MCF 10A (cell line): ENCODE measurements at regions not wholly inside any gene's neighbourhood (a gene's known extent, or its start where the extent isn't known, plus 50 kb on each side); places are given as distances from the start of the nearest gene placed in this dataset.
"Not testable (repeated sequence)": the region's sequence is repeated elsewhere in the genome, so short reads cannot be mapped to it uniquely, and the experiment has no call there.

ENCODE experiments used
- BruUV-seq: library from RNA; stranded (reverse); fragments of 400-500 nt; replicated peaks from 2 replicates; lab custom pipeline; 2021; lab: Mats Ljungman, UMichigan
- CTCF ChIA-PET: fragments of 300-600 bp; sonication (Branson Sonifier 250); formaldehyde crosslinking; extraction: SDS; loops from one replicate; lab custom pipeline; 2021; ENCODE audit warnings: antibody characterized with exemption, inconsistent platforms; lab: Yijun Ruan, JAX
- POLR2A ChIA-PET: fragments of 300-600, 350-650 bp; sonication (Branson Sonifier 250); formaldehyde crosslinking; extraction: SDS; loops from one replicate; lab custom pipeline; 2020; ENCODE audit warnings: antibody characterized with exemption, inconsistent platforms; lab: Yijun Ruan, JAX
- DNase-seq: peaks from one replicate; pipeline ENCODE4 v3.0.0-alpha.2; 2018; ENCODE audit not compliant: unreplicated experiment
- H3K27ac Mint-ChIP-seq: one replicate; pipeline ENCODE4 v1.8.0; 2022; ENCODE audit warnings: mild to moderate bottlenecking, low read depth, mixed read lengths; ENCODE audit not compliant: unreplicated experiment
- H3K27me3 Mint-ChIP-seq: one replicate; pipeline ENCODE4 v1.8.0; 2022; ENCODE audit warnings: mixed read lengths; ENCODE audit not compliant: insufficient read depth, unreplicated experiment
- H3K36me3 Mint-ChIP-seq: one replicate; pipeline ENCODE4 v1.8.0; 2022; ENCODE audit warnings: mild to moderate bottlenecking, moderate library complexity, mixed read lengths; ENCODE audit not compliant: insufficient read depth, unreplicated experiment
- H3K4me1 Mint-ChIP-seq: one replicate; pipeline ENCODE4 v1.8.0; 2022; ENCODE audit warnings: mixed read lengths; ENCODE audit not compliant: insufficient read depth, unreplicated experiment
- H3K4me3 Mint-ChIP-seq: one replicate; pipeline ENCODE4 v1.8.0; 2022; ENCODE audit warnings: mild to moderate bottlenecking, moderate library complexity, mixed read lengths; ENCODE audit not compliant: unreplicated experiment
- H3K9me3 Mint-ChIP-seq: one replicate; pipeline ENCODE4 v1.8.0; 2022; ENCODE audit warnings: mixed read lengths; ENCODE audit not compliant: unreplicated experiment
- intact Hi-C: fragments of 100-400 bp; cut with micrococcal nuclease; formaldehyde crosslinking; loops from 2 replicates; pipeline ENCODE4 v1.14.1; 2022
- TF ChIP-seq, protein P1 (sequence below): fragments of 200-600 bp; IDR thresholded peaks from one replicate; pipeline ENCODE4 v1.8.0; 2022; ENCODE audit warnings: antibody characterized with exemption, mild to moderate bottlenecking; ENCODE audit not compliant: unreplicated experiment

DNA sequence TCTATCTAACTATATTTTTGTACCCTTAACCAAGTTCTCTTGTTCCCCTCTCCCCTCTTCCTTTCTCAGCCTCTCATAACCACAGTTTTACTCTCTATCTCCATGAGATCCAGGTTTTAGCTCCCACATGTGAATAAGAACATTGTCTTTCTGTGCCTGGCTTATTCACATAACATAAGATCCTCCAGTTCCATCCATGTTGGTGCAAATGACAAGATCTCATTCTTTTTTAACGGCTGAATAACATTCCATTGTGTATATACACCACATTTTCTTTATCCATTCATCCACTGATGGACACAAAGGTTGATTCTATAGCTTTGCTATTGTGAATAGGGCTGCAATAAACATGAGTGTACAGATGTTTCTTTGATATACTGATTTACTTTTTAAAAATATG lies 83.9 kb upstream of the TMEM178A start:
- no peaks in the 10 kb centered on the region for H3K27me3 Mint-ChIP-seq
- POLR2A ChIA-PET = interaction anchor here (0.6 kb wide), 1 partner anchor 214 kb away, joined by 4 read pairs; no protein-coding TSS in a partner anchor
- no peaks in the 10 kb centered on the region for H3K36me3 Mint-ChIP-seq
- H3K9me3 Mint-ChIP-seq = peaks cover 12% of the 10 kb centered on the region
- intact Hi-C loops = no loop called here
- no peak for DNase-seq
- TF ChIP-seq, protein P1, sequence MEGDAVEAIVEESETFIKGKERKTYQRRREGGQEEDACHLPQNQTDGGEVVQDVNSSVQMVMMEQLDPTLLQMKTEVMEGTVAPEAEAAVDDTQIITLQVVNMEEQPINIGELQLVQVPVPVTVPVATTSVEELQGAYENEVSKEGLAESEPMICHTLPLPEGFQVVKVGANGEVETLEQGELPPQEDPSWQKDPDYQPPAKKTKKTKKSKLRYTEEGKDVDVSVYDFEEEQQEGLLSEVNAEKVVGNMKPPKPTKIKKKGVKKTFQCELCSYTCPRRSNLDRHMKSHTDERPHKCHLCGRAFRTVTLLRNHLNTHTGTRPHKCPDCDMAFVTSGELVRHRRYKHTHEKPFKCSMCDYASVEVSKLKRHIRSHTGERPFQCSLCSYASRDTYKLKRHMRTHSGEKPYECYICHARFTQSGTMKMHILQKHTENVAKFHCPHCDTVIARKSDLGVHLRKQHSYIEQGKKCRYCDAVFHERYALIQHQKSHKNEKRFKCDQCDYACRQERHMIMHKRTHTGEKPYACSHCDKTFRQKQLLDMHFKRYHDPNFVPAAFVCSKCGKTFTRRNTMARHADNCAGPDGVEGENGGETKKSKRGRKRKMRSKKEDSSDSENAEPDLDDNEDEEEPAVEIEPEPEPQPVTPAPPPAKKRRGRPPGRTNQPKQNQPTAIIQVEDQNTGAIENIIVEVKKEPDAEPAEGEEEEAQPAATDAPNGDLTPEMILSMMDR = no peak
- no peak overlapping the region for H3K4me3 Mint-ChIP-seq
- H3K4me1 Mint-ChIP-seq = peaks cover 8% of the 10 kb centered on the region
- CTCF ChIA-PET = no interaction called here
- H3K27ac Mint-ChIP-seq = no peak overlapping the region
- no TSS peak for BruUV-seq

- no peak overlapping the region for H3K4me3 Mint-ChIP-seq
- no peak for DNase-seq
- H3K9me3 Mint-ChIP-seq = peaks cover 15% of the 10 kb centered on the region
- no peak overlapping the region for H3K27ac Mint-ChIP-seq
- TF ChIP-seq, protein P1 = no peak
- intact Hi-C loops = no loop called here
- H3K27me3 Mint-ChIP-seq = no peaks in the 10 kb centered on the region
- no TSS peak for BruUV-seq
- CTCF ChIA-PET = no interaction called here
- no peaks in the 10 kb centered on the region for H3K36me3 Mint-ChIP-seq
- POLR2A ChIA-PET = no interaction called here
- H3K4me1 Mint-ChIP-seq = peaks cover 8% of the 10 kb centered on the region
Observed at GRCh38 chr2:39583213-39583612, 82.5 kb upstream of the TMEM178A start.

GRCh38 chr2:39583781-39584180 lies 81.9 kb upstream of the TMEM178A start:
- Mint-ChIP-seq H3K27ac (no peak overlapping the region), H3K4me3 (no peak overlapping the region), H3K4me1 (peaks cover 8% of the 10 kb centered on the region), H3K27me3 (no peaks in the 10 kb centered on the region), H3K9me3 (peaks cover 15% of the 10 kb centered on the region), H3K36me3 (no peaks in the 10 kb centered on the region)
- TF ChIP-seq, protein P1 = no peak
- CTCF ChIA-PET = no interaction called here
- intact Hi-C loops = no loop called here
- POLR2A ChIA-PET = no interaction called here
- DNase-seq = no peak
- BruUV-seq = no TSS peak

DNA sequence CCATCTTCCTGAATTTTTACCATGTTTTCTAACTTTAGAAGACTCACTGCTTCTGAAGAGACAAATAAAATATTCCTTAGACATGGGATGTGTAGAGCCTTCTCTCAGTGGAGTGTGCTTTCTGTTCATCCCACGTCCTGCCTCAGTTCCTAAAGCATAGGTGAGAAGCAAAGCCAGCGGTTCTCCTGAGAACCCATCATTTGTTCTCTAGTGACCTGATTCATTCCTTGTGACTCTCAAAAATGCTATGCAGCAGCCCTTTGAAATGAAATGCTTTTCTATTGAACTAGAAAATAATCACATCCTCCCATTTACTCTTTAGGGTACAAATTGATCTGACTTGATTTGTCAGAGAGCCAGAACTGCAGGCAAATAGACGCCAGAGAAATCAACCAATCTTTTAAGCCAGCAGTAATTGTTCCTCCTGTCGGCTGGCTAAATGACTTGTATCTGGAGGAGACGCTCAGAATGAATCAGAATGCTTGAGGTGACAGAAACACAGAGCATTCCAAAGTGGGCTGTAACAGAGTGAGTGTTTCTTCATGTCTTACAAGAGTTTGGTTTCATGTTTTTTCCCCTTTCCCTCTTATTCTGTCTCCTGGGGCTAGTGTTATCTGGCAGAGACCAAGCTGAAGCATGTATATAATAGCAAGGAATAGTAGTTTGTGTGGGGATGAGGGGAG lies 81.3 kb upstream of the TMEM178A start:
- TF ChIP-seq, protein P1 = no peak
- no peaks in the 10 kb centered on the region for H3K36me3 Mint-ChIP-seq
- CTCF ChIA-PET = interaction anchor here (1.0 kb wide), 1 partner anchor 10 kb away, joined by 3 read pairs; no protein-coding TSS in a partner anchor
- H3K27me3 Mint-ChIP-seq = no peaks in the 10 kb centered on the region
- POLR2A ChIA-PET = no interaction called here
- peaks cover 15% of the 10 kb centered on the region for H3K9me3 Mint-ChIP-seq
- H3K27ac Mint-ChIP-seq = no peak overlapping the region
- intact Hi-C loops = no loop called here
- H3K4me3 Mint-ChIP-seq = no peak overlapping the region
- DNase-seq = no peak
- peaks cover 8% of the 10 kb centered on the region for H3K4me1 Mint-ChIP-seq
- BruUV-seq = no TSS peak

DNA sequence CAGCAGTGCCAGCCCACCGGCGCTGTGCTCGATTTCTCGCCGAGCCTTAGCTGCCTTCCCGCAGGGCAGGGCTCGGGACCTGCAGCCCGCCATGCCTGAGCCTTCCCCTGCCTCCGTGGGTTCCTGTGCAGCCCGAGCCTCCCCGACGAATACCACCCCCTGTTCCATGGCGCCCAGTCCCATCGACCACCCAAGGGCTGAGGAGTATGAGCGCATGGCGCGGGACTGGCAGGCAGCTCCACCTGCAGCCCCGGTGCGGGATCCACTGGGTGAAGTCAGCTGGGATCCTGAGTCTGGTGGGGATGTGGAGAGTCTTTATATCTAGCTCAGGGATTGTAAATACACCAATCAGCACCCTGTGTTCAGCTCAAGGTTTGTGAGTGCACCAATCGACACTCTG lies 80.2 kb upstream of the TMEM178A start:
- BruUV-seq, H3K27ac Mint-ChIP-seq, POLR2A ChIA-PET, DNase-seq, H3K27me3 Mint-ChIP-seq, intact Hi-C loops, H3K4me1 Mint-ChIP-seq, H3K36me3 Mint-ChIP-seq, H3K4me3 Mint-ChIP-seq: not testable (repeated sequence)
- CTCF ChIA-PET = interaction anchor here (0.7 to 1.0 kb wide), 2 partner anchors 8 to 9 kb away, joined by 3 to 4 read pairs; no protein-coding TSS in a partner anchor
- peaks cover 15% of the 10 kb centered on the region for H3K9me3 Mint-ChIP-seq
